Head of caudate nucleus (tissue), 42 donors: ENCODE measurements at regions not wholly inside any gene's neighbourhood (a gene's known extent, or its start where the extent isn't known, plus 50 kb on each side); places are given as distances from the start of the nearest gene placed in this dataset.
"Not testable (repeated sequence)": the region's sequence is repeated elsewhere in the genome, so short reads cannot be mapped to it uniquely, and the experiment has no call there.

Experiments used
- DNase-seq, 42 donors: peaks; one replicate each; pipeline versions ENCODE4 v3.0.0 to v3.0.0-alpha.2; 2020 to 2021; ENCODE audit warnings: mixed read lengths in 7 of 42
- intact Hi-C: fragments of 100-400 bp; cut with DNase I; formaldehyde crosslinking; loops from one replicate; pipeline ENCODE4 v1.15.0; 2022

- intact Hi-C loops = no loop called here
- no peak for DNase-seq
Measured at GRCh38 chr10:2214805-2215204, 477.5 kb upstream of the ADARB2 start.

GRCh38 chr10:2214092-2214491 lies 476.8 kb upstream of the ADARB2 start:
- DNase-seq = peak in 5 of 42 donors; percentile 6 to 29 (median 12)
- intact Hi-C loops = no loop called here

- intact Hi-C loops = no loop called here
- DNase-seq = no peak
Measured at GRCh38 chr10:2212244-2212834, 475.0 kb upstream of the ADARB2 start.

GRCh38 chr10:2210088-2210487 lies 472.8 kb upstream of the ADARB2 start:
- no peak for DNase-seq
- intact Hi-C loops = no loop called here

- no peak for DNase-seq
- intact Hi-C loops = no loop called here
Measured at GRCh38 chr10:2208106-2208505, 470.8 kb upstream of the ADARB2 start.

GRCh38 chr10:2207246-2207922 lies 470.1 kb upstream of the ADARB2 start:
- intact Hi-C loops = no loop called here
- DNase-seq = no peak

GRCh38 chr10:2205406-2205805 lies 468.1 kb upstream of the ADARB2 start:
- no peak for DNase-seq
- intact Hi-C loops = no loop called here

- DNase-seq = no peak
- intact Hi-C loops = no loop called here
Measured at GRCh38 chr10:2202401-2202800, 465.1 kb upstream of the ADARB2 start.

GRCh38 chr10:2201534-2202099 lies 464.3 kb upstream of the ADARB2 start:
- intact Hi-C loops = no loop called here
- no peak for DNase-seq

GRCh38 chr10:2197663-2198062 lies 460.3 kb upstream of the ADARB2 start:
- DNase-seq = no peak

GRCh38 chr10:2196272-2196671 lies 458.9 kb upstream of the ADARB2 start:
- intact Hi-C loops = no loop called here

More at GRCh38 chr10:2197663-2198062, 460.3 kb upstream of the ADARB2 start:
- intact Hi-C loops = no loop called here

GRCh38 chr10:2189356-2189755 lies 452.0 kb upstream of the ADARB2 start:
- intact Hi-C loops, DNase-seq: not testable (repeated sequence)

More at GRCh38 chr10:2196272-2196671, 458.9 kb upstream of the ADARB2 start:
- no peak for DNase-seq

GRCh38 chr10:2188371-2188770 lies 451.0 kb upstream of the ADARB2 start:
- intact Hi-C loops = no loop called here
- no peak for DNase-seq

GRCh38 chr10:2173327-2173726 lies 436.0 kb upstream of the ADARB2 start:
- intact Hi-C loops = no loop called here
- no peak for DNase-seq

GRCh38 chr10:2165771-2166460 lies 428.6 kb upstream of the ADARB2 start:
- DNase-seq = no peak
- intact Hi-C loops = no loop called here

- DNase-seq = no peak
- intact Hi-C loops = no loop called here
Measured at GRCh38 chr10:2150288-2150687, 413.0 kb upstream of the ADARB2 start.

GRCh38 chr10:2145926-2146478 lies 408.7 kb upstream of the ADARB2 start:
- DNase-seq = no peak
- intact Hi-C loops = no loop called here

GRCh38 chr10:2145491-2145890 lies 408.2 kb upstream of the ADARB2 start:
- DNase-seq = no peak
- intact Hi-C loops = no loop called here

GRCh38 chr10:2144584-2144983 lies 407.3 kb upstream of the ADARB2 start:
- no peak for DNase-seq
- intact Hi-C loops = no loop called here
